Liver (tissue), 3 donors: ENCODE measurements at regions not wholly inside any gene's neighbourhood (a gene's known extent, or its start where the extent isn't known, plus 50 kb on each side); places are given as distances from the start of the nearest gene placed in this dataset.

Experiments
- ATF3 ChIP-seq: IDR thresholded peaks from 2 replicates; pipeline ENCODE4 v1.6.1; 2016; ENCODE audit warnings: antibody characterized with exemption
- TF ChIP-seq, protein P1 (sequence below): fragments of 150-350 bp; IDR thresholded peaks from 2 replicates; pipeline ENCODE4 v1.5.1; 2017; ENCODE audit warnings: improper control_type of control experiment, low read depth, low read length; ENCODE audit not compliant: missing input control
- donor health status: healthy.
- donor health status: healthy.

DNA sequence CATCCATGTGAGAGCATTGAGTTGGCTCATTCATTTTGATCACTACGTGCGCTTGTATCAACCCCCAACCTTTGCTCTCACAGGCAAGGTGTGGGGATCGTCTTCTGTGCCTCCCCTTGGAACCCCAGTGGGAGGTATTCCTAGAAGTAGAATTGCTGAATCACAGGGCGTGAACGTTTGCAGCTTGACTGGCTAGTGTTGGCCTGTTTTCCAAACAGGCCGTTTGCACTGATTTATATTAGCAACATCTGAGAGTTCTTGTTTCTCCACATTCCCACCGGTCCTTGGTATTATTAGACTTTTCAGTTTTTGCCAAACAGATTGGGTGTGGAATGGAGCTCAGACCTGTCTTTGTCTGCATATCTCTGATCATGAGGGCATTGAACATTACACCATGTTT lies 288.6 kb upstream of the PWP1 start:
- TF ChIP-seq ATF3: no peak
- TF ChIP-seq, protein P1, sequence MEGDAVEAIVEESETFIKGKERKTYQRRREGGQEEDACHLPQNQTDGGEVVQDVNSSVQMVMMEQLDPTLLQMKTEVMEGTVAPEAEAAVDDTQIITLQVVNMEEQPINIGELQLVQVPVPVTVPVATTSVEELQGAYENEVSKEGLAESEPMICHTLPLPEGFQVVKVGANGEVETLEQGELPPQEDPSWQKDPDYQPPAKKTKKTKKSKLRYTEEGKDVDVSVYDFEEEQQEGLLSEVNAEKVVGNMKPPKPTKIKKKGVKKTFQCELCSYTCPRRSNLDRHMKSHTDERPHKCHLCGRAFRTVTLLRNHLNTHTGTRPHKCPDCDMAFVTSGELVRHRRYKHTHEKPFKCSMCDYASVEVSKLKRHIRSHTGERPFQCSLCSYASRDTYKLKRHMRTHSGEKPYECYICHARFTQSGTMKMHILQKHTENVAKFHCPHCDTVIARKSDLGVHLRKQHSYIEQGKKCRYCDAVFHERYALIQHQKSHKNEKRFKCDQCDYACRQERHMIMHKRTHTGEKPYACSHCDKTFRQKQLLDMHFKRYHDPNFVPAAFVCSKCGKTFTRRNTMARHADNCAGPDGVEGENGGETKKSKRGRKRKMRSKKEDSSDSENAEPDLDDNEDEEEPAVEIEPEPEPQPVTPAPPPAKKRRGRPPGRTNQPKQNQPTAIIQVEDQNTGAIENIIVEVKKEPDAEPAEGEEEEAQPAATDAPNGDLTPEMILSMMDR: no peak
